HG02759 (cell line): ENCODE measurements at regions not wholly inside any gene's neighbourhood (a gene's known extent, or its start where the extent isn't known, plus 50 kb on each side); places are given as distances from the start of the nearest gene placed in this dataset.

Source experiments
- ATAC-seq: cut with Tn5 transposase; IDR thresholded peaks from one replicate; pipeline ENCODE4 v1.9.1; 2021; ENCODE audit warnings: mild to moderate bottlenecking, moderate library complexity; ENCODE audit not compliant: unreplicated experiment

- no peak for ATAC-seq
These were observed 97.1 kb upstream of the DAAM1 start for GRCh38 chr14:59091404-59091803.

- ATAC-seq, result no peak
These were observed 96.5 kb upstream of the DAAM1 start for GRCh38 chr14:59091976-59092375.

- ATAC-seq, result no peak
These were observed 94.6 kb upstream of the DAAM1 start for GRCh38 chr14:59093902-59094301.

- ATAC-seq, result no peak
These were observed 92.2 kb upstream of the DAAM1 start for GRCh38 chr14:59096303-59096702.

GRCh38 chr14:59097681-59098080, 90.8 kb upstream of the DAAM1 start:
- ATAC-seq, result no peak

GRCh38 chr14:59098377-59098776, 90.1 kb upstream of the DAAM1 start:
- ATAC-seq, result no peak

- ATAC-seq, result no peak
These were observed 88.3 kb upstream of the DAAM1 start for GRCh38 chr14:59100205-59100604.

- ATAC-seq, result no peak
These were observed 87.0 kb upstream of the DAAM1 start for GRCh38 chr14:59101476-59101875.

GRCh38 chr14:59103396-59103795, 85.1 kb upstream of the DAAM1 start:
- ATAC-seq, result no peak

GRCh38 chr14:59107819-59108218, 80.6 kb upstream of the DAAM1 start:
- ATAC-seq, result peak; percentile 64

- ATAC-seq, result peak; percentile 61
These were observed 71.5 kb upstream of the DAAM1 start for GRCh38 chr14:59116984-59117415.

- ATAC-seq, result no peak
These were observed 70.5 kb upstream of the DAAM1 start for GRCh38 chr14:59117754-59118528.

- no peak for ATAC-seq
These were observed 67.5 kb upstream of the DAAM1 start for GRCh38 chr14:59120921-59121320.

- ATAC-seq, result no peak
These were observed 64.9 kb upstream of the DAAM1 start for GRCh38 chr14:59123531-59123930.

GRCh38 chr14:59123975-59124374, 64.5 kb upstream of the DAAM1 start:
- no peak for ATAC-seq

GRCh38 chr14:59125156-59125555, 63.3 kb upstream of the DAAM1 start:
- no peak for ATAC-seq

GRCh38 chr14:59126714-59127436, 61.6 kb upstream of the DAAM1 start:
- peak; percentile 67 for ATAC-seq

- no peak for ATAC-seq
These were observed 61.1 kb upstream of the DAAM1 start for GRCh38 chr14:59127437-59127732.

GRCh38 chr14:59130462-59130861, 58.0 kb upstream of the DAAM1 start:
- no peak for ATAC-seq

GRCh38 chr14:59131938-59132795, 56.3 kb upstream of the DAAM1 start:
- no peak for ATAC-seq

GRCh38 chr14:59132796-59133494, 55.5 kb upstream of the DAAM1 start:
- no peak for ATAC-seq
